ENCODE measurements at regions not wholly inside any gene's neighbourhood (a gene's known extent, or its start where the extent isn't known, plus 50 kb on each side); places are given as distances from the start of the nearest gene placed in this dataset.

DNA sequence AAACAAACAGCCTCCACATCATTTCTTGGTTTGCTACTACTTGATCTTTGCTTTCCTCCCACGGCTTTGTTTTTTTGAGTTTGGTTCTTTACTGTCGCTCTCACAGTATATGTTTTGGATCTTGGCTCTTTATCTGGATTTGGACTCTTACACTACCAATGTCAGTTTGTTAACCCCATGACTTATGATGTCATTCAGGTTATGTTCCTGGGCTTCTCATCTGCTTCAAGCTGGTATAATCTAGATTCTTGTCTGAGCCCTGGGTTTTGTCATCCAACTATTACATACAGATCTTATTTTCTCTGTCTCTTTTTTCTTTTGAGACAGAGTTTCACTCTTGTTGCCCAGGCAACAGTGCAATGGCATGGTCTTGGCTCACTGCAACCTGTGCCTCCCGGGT, 482.9 kb upstream of the TEX13C start:
- H3K27ac ChIP-seq, result no peak overlapping the region
- 78 to 81% methylated on average over 2 to 3 of the region's 3 CpGs for WGBS, 2 donors
- H3K4me3 ChIP-seq, result no peak overlapping the region

DNA sequence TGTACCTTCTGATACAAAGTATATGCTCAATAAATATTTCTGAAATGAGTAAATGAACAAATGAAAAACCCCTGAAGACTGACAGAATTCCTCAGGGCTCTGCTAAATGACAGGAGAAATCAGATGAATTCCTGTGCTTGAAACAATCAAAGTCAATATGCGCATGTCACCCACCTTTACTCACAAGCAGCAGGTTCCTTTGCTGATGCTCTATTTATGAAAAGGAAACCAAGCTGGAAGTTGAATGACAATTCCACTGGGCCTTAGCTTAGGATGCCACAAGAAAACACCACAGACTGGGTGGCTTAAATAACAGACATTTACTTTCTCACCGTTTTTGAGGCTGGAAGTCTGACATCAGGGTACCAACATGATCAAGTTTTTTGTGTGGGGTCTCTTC, 477.5 kb upstream of the TEX13C start:
- H3K9me3 ChIP-seq, result no peaks in the 10 kb centered on the region
- DNase-seq (ENCODE audit: low spot score in 2 of 2), result no peak
- no peaks in the 10 kb centered on the region for H3K4me1 ChIP-seq
- H3K36me3 ChIP-seq, result no peaks in the 10 kb centered on the region
- H3K27me3 ChIP-seq, result no peaks in the 10 kb centered on the region
- TF ChIP-seq POLR2A (IDR thresholded peaks at IDR 0.05) (no peak), EP300 (IDR thresholded peaks at IDR 0.05) (no peak)
- TF ChIP-seq, protein P1, sequence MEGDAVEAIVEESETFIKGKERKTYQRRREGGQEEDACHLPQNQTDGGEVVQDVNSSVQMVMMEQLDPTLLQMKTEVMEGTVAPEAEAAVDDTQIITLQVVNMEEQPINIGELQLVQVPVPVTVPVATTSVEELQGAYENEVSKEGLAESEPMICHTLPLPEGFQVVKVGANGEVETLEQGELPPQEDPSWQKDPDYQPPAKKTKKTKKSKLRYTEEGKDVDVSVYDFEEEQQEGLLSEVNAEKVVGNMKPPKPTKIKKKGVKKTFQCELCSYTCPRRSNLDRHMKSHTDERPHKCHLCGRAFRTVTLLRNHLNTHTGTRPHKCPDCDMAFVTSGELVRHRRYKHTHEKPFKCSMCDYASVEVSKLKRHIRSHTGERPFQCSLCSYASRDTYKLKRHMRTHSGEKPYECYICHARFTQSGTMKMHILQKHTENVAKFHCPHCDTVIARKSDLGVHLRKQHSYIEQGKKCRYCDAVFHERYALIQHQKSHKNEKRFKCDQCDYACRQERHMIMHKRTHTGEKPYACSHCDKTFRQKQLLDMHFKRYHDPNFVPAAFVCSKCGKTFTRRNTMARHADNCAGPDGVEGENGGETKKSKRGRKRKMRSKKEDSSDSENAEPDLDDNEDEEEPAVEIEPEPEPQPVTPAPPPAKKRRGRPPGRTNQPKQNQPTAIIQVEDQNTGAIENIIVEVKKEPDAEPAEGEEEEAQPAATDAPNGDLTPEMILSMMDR (IDR thresholded peaks at IDR 0.05), result no peak
- WGBS, 2 donors, result 56 to 61% methylated on average over 2 of the region's 2 CpGs
- H3K4me3 ChIP-seq, result no peak overlapping the region
- H3K27ac ChIP-seq, result no peak overlapping the region

More for the DNA sequence above, 482.9 kb upstream of the TEX13C start:
- Histone ChIP-seq H3K9me3 (no peaks in the 10 kb centered on the region), H3K4me1 (no peaks in the 10 kb centered on the region), H3K27me3 (no peaks in the 10 kb centered on the region), H3K36me3 (no peaks in the 10 kb centered on the region)
- TF ChIP-seq, protein P1 (IDR thresholded peaks at IDR 0.05), result no peak
- TF ChIP-seq EP300 (IDR thresholded peaks at IDR 0.05) (no peak), POLR2A (IDR thresholded peaks at IDR 0.05) (no peak)
- DNase-seq (ENCODE audit: low spot score in 2 of 2), result no peak

DNA sequence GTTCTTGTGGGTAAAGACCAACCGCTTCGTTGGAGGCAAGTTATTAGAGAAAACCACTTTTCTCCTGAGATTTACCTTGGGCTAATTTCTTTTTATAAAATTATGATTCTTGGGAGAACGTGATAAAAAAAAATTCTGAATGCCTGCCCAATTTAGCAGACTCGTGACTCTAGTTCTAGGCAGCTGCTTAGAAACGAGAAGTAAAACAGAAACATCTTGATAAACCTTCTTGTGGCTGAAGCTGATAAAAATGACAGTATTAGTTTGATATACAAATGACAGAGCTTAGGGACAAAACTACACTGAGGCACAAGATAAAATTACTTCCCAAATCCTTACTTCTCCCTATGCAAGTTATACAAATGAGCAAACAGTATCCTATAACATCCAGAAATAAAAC, 458.9 kb upstream of the TEX13C start:
- 30 to 46% methylated on average over 5 of the region's 5 CpGs for WGBS, 2 donors
- no peaks in the 10 kb centered on the region for H3K4me1 ChIP-seq
- no peak overlapping the region for H3K4me3 ChIP-seq
- DNase-seq (ENCODE audit: low spot score in 2 of 2), result no peak
- TF ChIP-seq POLR2A (IDR thresholded peaks at IDR 0.05), result no peak
- no peak for TF ChIP-seq EP300 (IDR thresholded peaks at IDR 0.05)
- TF ChIP-seq, protein P1 (IDR thresholded peaks at IDR 0.05), result no peak
- H3K9me3 ChIP-seq, result no peaks in the 10 kb centered on the region
- no peaks in the 10 kb centered on the region for H3K27me3 ChIP-seq
- no peak overlapping the region for H3K27ac ChIP-seq
- H3K36me3 ChIP-seq, result no peaks in the 10 kb centered on the region

DNA sequence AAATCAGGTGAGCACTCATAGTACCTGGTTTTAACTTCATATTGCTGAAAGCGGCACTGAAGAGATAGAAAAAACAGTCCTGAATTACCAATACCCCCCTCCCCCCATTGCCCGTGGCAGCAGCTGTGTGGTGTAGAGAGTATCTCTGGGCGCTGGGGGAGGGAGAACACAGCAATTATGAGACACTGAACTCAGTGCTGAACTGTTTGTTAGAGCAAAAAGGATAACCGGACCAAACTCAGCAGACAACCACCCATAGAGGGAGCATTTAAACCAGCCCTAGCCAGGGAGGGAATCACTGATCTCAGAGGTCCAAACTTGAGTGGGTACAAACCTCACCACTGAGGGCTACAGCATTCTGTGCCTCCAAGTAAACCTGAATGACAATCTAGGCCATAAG, 457.4 kb upstream of the TEX13C start:
- H3K27me3 ChIP-seq, result no peaks in the 10 kb centered on the region
- TF ChIP-seq, protein P1 (IDR thresholded peaks at IDR 0.05), result no peak
- TF ChIP-seq EP300 (IDR thresholded peaks at IDR 0.05), result no peak
- TF ChIP-seq POLR2A (IDR thresholded peaks at IDR 0.05), result no peak
- H3K36me3 ChIP-seq, result no peaks in the 10 kb centered on the region
- no peak overlapping the region for H3K4me3 ChIP-seq
- H3K27ac ChIP-seq, result no peak overlapping the region
- H3K4me1 ChIP-seq, result no peaks in the 10 kb centered on the region
- WGBS, 2 donors, result 61 to 100% methylated on average over 1 to 4 of the region's 4 CpGs
- no peak for DNase-seq (ENCODE audit: low spot score in 2 of 2)
- H3K9me3 ChIP-seq, result no peaks in the 10 kb centered on the region

DNA sequence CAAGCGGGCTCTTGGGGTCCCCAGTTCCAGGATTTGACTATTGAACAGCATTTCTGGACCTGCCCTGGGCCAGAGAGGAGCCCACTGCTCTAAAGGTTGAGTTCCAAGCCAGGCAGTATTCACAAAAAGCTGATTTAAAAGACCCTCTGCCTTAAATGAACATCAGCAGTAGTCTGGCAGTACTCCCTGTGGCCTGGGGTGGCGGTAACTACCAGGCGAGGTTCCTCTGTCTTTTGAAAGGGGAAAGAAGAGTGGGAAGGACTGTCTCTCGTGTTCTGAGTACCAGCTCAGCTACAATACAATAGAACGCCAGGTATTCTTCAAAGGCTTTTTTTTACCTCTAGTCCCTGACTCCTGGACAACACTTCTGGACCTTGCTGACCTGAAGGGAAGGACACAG, 456.4 kb upstream of the TEX13C start:
- H3K9me3 ChIP-seq, result no peaks in the 10 kb centered on the region
- TF ChIP-seq POLR2A (IDR thresholded peaks at IDR 0.05) (no peak), EP300 (IDR thresholded peaks at IDR 0.05) (no peak)
- TF ChIP-seq, protein P1 (IDR thresholded peaks at IDR 0.05), result no peak
- no peaks in the 10 kb centered on the region for H3K4me1 ChIP-seq
- no peak for DNase-seq (ENCODE audit: low spot score in 2 of 2)
- 61 to 83% methylated on average over 5 of the region's 5 CpGs for WGBS, 2 donors
- no peaks in the 10 kb centered on the region for H3K27me3 ChIP-seq
- H3K27ac ChIP-seq, result no peak overlapping the region
- H3K36me3 ChIP-seq, result no peaks in the 10 kb centered on the region
- H3K4me3 ChIP-seq, result no peak overlapping the region
